Sigmoid colon (tissue), 4 donors: ENCODE measurements at regions not wholly inside any gene's neighbourhood (a gene's known extent, or its start where the extent isn't known, plus 50 kb on each side); places are given as distances from the start of the nearest gene placed in this dataset.

ENCODE experiments used
- EP300 ChIP-seq, 4 donors: sonication (generic); formaldehyde crosslinking; IDR thresholded peaks; one replicate each; pipeline ENCODE4 v1.6.1; 2017; ENCODE audit warnings: antibody characterized with exemption in 4 of 4
- POLR2A ChIP-seq, 2 donors: fragments of 450-650 bp; IDR thresholded peaks; one replicate each; pipeline ENCODE4 v1.6.1; 2016; ENCODE audit warnings: antibody characterized with exemption in 2 of 2, mild to moderate bottlenecking in 2 of 2, moderate library complexity in 2 of 2
- TF ChIP-seq, protein P1 (sequence below), 4 experiments: fragments of 450-650 bp in 3 of 4; fragments of 200-600 bp in 1 of 4; IDR thresholded peaks; one replicate each; pipeline ENCODE4 v1.5.1; 2016 to 2019; ENCODE audit warnings: antibody characterized with exemption in 4 of 4, mild to moderate bottlenecking in 3 of 4, moderate library complexity in 2 of 4

DNA sequence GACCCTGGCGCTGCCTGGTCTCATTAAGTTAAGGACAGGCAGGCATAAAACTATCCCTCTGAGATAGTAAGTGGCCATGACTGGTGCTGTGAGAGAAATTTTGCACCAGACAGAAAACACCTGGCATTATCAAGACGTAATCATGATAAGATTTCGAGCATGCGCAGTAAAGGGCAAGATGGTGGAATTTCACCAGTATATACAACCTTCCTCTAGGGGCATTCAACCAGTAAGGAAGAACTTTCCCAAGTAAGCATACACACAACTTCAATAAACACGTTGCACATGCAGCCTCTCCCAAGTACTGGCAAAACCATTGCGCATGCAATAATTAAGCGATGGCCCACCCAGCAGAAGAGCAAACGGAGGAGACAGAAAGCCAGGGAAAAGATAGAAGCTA is 1376.4 kb upstream of the CRIM1 start:
- no peak for TF ChIP-seq POLR2A (IDR thresholded peaks at IDR 0.05)
- TF ChIP-seq, protein P1, sequence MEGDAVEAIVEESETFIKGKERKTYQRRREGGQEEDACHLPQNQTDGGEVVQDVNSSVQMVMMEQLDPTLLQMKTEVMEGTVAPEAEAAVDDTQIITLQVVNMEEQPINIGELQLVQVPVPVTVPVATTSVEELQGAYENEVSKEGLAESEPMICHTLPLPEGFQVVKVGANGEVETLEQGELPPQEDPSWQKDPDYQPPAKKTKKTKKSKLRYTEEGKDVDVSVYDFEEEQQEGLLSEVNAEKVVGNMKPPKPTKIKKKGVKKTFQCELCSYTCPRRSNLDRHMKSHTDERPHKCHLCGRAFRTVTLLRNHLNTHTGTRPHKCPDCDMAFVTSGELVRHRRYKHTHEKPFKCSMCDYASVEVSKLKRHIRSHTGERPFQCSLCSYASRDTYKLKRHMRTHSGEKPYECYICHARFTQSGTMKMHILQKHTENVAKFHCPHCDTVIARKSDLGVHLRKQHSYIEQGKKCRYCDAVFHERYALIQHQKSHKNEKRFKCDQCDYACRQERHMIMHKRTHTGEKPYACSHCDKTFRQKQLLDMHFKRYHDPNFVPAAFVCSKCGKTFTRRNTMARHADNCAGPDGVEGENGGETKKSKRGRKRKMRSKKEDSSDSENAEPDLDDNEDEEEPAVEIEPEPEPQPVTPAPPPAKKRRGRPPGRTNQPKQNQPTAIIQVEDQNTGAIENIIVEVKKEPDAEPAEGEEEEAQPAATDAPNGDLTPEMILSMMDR (IDR thresholded peaks at IDR 0.05) = no peak
- no peak for TF ChIP-seq EP300 (IDR thresholded peaks at IDR 0.05)
